WI38 (cell line): ENCODE measurements at regions not wholly inside any gene's neighbourhood (a gene's known extent, or its start where the extent isn't known, plus 50 kb on each side); places are given as distances from the start of the nearest gene placed in this dataset.

Source experiments
- H3K4me3 ChIP-seq: 2 replicates; pipeline ENCODE4 v1.5.1; 2011; ENCODE audit warnings: low read depth, mild to moderate bottlenecking, control low read depth, low read length
- CTCF ChIP-seq: IDR thresholded peaks from 2 replicates; pipeline ENCODE4 v1.5.1; 2012; ENCODE audit warnings: low read depth, mild to moderate bottlenecking, control low read depth, low read length

- TF ChIP-seq CTCF: no peak
These were observed 193.3 kb upstream of the MAP3K7 start for GRCh38 chr6:90780141-90780540.

GRCh38 chr6:90778417-90779203, 191.7 kb upstream of the MAP3K7 start:
- H3K4me3 ChIP-seq: no peak overlapping the region
- no peak for TF ChIP-seq CTCF

More at GRCh38 chr6:90780141-90780540, 193.3 kb upstream of the MAP3K7 start:
- H3K4me3 ChIP-seq: no peak overlapping the region

- TF ChIP-seq CTCF: no peak
- no peak overlapping the region for H3K4me3 ChIP-seq
These were observed 183.9 kb upstream of the MAP3K7 start for GRCh38 chr6:90770778-90771177.

GRCh38 chr6:90765895-90766294, 179.0 kb upstream of the MAP3K7 start:
- TF ChIP-seq CTCF: no peak
- no peak overlapping the region for H3K4me3 ChIP-seq

GRCh38 chr6:90765491-90765890, 178.6 kb upstream of the MAP3K7 start:
- no peak for TF ChIP-seq CTCF
- H3K4me3 ChIP-seq: no peak overlapping the region

- H3K4me3 ChIP-seq: no peak overlapping the region
- TF ChIP-seq CTCF: no peak
These were observed 177.1 kb upstream of the MAP3K7 start for GRCh38 chr6:90764001-90764400.

GRCh38 chr6:90759664-90760063, 172.8 kb upstream of the MAP3K7 start:
- TF ChIP-seq CTCF: no peak
- no peak overlapping the region for H3K4me3 ChIP-seq
